HT1080 (cell line): ENCODE measurements at regions not wholly inside any gene's neighbourhood (a gene's known extent, or its start where the extent isn't known, plus 50 kb on each side); places are given as distances from the start of the nearest gene placed in this dataset.
"Not testable (repeated sequence)": the region's sequence is repeated elsewhere in the genome, so short reads cannot be mapped to it uniquely, and the experiment has no call there.

Source experiments
- DNase-seq: peaks from one replicate; pipeline ENCODE4 v3.0.0-alpha.2; 2015; ENCODE audit warnings: low read depth

DNA sequence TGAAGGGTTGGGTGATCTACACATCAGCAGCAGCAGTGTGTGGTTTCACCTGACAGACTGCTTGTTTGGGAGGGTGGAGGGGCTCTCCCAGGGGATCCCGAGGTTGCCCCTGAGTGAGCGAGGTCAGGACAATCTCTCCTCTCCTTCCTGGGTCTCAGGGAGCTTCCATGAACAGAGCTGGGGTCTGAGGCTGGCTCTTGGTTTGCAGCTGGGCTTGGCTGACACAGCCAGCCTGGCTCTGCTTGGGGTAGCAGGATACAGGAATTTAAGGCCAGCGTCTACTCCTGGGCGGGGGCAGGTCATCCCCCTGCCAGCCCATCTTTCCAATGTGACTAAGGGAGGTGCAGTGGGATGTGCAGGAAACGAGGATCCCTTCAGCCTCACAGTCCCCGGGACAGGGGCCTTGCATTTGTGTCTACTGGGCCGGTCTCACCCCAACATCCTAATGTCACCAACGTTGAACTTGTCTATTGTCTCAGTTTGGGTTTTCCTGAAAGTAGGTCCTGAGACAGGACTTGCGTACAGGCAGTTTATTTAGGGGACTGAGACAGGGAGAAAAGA lies 262.6 kb upstream of the HDAC4 start:
- DNase-seq: no peak

DNA sequence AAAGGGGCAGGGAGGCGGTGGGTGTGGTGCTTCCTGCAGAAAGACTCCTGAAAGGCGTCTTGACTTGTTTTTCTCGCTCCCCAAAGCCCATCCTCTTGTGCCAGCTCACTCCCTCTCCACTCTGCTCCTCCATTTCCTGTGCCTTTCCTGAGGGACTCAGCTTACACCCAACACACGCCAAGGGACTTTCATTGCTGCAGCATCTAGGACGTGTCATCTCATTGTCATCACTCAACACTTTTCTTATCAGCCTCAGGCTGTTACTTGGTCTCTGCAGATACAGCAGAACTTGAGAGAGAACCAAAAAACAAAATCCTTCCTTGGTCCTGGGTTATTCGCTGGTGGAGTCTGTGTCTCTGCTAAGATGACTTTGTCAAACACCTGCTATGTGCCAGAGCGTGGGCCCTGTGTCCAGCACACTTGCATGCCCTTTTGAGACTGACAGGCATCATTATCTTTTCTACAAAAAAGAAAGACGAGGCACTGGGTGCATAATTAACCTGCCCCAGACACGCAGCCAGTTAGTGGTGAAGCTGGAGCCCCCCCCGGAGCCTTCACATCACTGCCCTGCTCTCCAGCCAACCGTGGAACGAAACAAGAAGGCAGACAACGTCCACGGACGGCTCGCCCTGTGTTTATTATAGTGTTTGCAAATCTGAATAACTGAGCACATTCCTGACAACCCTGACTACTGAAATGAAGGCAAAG lies 261.7 kb upstream of the HDAC4 start:
- DNase-seq: no peak

DNA sequence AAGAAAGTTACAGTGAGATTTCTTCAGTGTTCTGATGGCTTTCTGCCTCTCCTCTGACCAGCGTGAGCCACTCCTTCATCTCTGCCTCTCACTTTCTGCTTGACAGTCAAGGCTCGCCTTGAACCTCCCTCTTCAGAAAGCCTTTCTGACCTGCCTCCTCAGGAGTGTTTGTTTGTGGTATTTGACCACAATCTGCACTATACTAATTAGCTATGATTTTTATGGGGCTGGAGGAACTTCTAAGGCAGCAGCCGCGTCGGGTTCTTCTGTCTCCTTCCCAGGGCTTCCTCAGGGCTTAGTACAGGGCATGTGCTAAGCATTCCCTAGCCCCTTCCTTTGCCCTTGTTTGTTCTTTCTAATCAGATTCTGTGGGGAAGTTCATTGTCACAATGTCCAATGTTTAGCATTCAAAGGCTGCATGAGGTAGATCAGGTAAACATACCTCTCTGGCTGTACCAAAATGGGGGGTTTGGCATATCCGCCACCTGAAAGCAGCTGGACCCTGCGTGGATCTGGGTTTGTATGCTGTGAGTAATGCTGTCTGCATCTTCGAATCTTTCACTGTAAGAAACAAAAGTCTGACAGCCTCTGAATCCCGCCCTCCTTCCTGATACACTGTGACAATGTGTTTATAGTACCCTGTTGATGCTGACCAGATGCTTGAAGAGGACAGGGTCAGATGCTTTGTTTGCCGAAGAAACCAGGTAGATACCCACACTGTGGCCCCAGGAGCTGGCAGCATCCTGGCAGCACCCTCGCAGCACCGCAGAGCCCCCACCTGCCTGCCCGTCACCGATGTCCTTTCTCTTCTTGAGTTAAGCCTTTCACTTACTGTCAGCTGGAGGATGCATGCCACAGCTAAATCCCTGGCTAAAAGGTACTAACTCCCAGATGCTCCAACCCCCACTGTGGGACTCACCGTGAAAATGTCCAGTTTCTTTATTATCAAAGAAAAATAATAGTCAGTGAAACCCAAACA lies 260.8 kb upstream of the HDAC4 start:
- no peak for DNase-seq

DNA sequence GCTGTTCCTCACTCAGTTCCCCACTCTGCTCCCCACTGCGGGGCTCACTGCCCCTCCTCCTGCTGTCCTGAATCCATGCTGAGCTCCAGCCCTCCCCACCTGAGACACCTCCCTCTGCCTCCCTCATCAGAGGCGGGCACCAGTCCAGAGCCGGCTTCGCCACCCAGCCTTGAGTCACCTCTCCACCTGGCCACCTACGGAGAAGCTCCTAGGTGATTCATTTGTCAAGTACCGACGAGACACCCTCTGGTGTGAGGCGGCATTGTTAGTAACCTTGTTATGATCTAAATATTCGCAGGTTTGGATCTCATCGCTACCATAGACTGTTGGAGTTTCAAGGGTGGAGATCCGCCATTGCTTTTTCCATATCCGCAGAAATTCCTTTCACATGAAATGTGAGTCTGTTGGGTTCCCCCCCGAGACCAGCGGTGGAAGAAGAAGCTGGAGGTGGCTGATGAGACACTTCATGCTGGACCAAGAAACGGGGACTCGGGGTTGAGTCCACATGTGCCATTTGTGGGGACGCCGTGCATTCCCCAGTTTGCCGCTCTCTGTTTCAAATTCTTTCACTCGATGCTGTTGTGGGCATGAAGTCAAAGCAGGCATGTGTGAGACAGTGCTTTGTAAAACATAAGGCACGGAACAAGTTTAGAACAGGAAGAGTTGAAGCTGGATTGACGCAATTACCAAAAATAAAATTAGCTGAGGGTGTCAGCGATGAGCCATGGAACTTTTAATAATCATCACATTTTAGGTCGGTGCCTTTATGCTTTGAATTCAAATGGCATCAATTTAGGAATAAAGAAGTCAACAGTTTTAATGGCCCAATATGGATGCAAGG lies 259.8 kb upstream of the HDAC4 start:
- DNase-seq: no peak

DNA sequence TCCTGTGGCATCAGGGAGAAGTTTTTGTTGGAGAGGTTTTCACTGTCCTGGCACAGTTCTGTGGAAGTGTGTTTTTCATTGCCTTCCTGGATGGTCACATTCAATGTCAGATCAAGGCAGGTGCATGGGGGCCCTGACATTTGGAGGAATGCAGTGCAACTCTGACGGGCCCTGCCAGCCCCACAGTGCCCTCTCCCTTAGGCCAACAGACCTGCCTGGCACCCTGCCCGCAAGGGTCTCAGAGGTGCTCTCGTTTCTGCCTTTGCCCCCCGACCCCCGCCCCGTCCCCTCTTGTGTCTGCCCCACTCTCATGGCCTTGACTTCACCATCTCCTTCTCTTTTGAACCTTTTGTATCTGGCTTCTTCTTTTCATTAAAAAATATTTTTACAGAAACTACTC lies 257.2 kb upstream of the HDAC4 start:
- DNase-seq: no peak

DNA sequence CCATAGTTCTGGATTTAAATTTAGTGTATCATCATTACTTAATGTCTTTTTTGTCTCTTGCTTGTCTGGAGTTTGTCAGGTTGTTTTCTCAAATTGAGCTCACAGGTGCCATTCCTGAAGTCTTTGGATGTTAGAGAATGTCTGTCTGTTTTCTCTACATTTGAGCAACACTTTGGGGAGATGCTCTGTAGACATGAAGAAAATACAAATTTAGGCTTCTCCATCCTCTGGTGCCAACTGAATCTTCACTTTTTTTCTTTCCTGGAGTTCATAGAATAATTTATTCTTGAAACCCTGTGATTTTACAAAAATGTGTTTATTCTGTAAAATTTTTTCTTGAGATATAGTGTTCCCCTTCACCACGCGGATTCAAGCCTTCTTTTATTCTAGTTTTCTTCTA lies 256.4 kb upstream of the HDAC4 start:
- DNase-seq: no peak

DNA sequence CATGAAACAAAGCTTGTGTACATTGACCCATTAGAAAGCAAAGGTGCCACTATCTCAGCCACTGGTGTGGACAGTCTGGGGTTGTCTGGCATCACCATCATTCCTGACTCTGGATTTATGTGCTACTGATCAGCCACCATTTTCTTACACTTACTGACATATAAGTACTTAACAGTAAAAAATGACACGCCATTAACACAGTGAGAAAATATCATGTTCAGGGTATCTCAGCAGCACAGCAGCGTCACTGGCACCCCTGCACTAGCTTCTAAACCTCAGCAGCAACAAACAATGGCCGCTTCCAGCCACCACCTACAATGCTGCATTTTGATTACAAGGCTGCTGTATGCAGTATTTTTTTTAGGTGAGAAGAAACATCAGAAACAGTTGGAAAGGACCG lies 253.4 kb upstream of the HDAC4 start:
- no peak for DNase-seq

DNA sequence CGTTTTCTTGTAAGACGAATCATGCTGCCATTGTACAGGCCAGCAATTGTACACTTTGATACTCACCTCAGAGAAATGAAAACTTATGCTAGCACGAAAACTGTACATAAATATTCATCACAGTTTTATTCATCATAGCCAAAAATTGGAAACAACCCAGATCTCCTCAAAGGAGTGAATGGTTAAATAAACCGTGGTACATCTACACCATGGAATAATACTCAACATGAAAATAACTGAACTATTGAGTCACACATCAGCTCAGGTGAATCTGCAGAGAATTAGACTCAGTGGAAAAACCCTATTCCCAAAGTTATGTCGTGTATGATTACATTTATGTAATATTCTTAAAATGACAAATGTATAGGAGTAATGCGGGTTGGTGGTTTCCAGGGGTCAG lies 251.0 kb upstream of the HDAC4 start:
- no peak for DNase-seq

DNA sequence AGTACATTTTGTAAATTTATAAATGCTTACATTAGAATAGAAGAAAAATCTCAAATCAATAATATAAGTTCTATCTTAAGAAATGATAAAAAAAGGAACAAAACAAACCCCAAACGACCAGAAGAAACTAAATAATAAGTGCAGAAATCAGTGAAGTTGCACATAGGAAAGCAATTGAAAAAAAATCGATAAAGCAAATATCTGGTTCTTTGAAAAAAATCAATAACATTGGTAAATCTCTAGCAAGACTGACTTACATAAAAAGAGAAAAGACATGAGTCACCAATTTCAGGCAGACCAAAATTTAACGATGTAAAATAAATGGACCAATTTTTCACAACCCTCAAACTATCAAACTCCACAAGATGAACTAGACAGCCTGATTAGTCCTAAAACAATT lies 249.9 kb upstream of the HDAC4 start:
- no peak for DNase-seq

DNA sequence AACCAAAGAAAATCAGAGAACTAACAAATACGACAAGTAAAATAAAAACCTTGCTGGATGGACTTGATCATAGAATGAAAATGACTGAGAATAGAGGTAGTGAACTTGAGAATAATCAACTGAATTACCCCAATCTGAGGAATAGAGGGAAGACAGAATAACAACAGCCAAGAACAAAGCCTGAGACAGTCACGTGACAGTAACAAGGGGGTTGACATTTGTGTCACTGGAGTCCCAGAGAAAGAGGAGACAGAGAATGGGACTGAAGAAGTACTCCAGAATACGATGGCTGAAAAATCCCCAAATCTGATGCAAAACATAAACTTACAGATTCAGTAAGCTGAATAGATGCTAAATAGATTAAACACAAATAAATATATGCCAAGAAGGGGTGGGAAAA lies 248.5 kb upstream of the HDAC4 start:
- no peak for DNase-seq

DNA sequence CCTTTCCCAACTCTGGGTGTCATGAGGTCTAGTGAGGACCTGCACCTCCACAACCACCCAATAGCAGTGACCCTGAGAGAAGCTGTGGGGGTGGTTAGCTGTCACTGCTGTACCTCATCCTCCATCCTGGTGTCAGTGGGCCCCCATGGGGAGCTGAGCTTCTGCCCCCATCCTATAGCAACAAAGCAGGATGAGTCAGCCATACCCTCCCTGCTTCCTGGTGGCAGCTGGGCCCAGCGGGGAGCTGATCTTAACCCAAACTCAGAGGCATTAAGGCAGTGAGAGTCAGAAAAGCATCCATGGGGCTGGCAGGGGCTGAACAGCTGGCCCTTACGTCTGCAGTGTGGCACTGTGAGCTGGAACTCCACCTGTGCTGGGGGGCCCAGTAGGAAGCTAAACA lies 247.8 kb upstream of the HDAC4 start:
- DNase-seq: no peak

DNA sequence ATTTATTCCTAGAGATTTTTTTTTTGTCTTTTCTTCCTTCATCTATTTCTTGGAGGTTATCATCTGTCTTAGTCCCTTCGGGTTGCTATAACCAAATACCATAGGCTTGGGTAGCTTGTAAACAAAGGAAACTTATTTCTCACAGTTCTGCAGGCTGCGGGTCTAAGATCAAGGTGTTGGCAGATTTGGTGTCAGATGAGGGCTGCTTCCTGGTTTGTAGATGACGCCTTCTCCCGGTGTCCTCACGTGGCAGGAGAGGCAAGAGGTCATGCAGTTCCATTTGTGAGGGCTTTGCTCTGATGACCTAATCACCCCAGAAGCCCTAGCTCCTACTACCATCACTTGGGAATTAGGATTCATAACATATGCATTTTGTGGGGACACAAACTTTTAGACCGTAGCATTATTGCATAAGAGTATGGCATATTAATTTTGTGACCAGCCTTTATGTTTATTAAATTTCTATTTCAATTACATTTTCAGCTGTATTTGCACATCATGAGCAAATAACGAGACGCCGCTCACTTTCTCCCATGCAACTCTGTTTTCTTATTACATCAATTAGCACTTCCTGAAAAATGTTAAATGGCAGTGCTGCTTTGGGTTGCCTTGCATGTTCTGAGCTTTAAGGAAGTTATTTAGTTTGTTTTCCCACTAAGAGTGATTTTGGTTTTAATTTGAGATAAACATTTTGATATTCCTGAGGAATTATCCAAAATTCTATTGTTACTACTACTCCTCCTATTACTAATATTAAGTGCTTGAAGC lies 246.4 kb upstream of the HDAC4 start:
- no peak for DNase-seq

DNA sequence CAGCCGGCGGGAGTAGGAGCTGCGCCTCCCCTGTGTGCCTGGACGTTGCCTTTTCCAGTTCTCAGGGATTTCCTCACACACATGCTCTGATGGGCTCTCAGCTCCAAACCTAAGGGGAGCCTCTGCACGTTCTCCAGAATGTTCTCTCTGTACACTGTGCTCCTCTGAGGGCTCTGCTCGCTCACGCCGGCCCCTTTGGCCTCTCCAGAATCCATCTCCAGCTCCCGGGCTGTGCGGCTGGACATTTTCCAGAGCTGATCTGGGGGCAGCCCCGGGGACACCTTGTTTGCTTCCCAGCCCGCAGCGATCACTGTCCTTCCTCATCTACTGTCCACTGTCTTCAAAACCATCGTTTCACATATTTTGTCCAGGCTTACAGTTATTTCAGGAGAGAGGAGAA lies 245.4 kb upstream of the HDAC4 start:
- no peak for DNase-seq

DNA sequence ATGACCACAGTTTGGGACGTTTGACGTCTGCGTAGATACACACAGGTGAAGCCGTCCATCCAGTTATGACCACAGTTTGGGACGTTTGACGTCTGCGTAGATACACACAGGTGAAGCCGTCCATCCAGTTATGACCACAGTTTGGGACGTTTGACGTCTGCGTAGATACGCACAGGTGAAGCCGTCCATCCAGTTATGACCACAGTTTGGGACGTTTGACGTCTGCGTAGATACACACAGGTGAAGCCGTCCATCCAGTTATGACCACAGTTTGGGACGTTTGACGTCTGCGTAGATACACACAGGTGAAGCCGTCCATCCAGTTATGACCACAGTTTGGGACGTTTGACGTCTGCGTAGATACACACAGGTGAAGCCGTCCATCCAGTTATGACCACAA lies 243.8 kb upstream of the HDAC4 start:
- DNase-seq: not testable (repeated sequence)

DNA sequence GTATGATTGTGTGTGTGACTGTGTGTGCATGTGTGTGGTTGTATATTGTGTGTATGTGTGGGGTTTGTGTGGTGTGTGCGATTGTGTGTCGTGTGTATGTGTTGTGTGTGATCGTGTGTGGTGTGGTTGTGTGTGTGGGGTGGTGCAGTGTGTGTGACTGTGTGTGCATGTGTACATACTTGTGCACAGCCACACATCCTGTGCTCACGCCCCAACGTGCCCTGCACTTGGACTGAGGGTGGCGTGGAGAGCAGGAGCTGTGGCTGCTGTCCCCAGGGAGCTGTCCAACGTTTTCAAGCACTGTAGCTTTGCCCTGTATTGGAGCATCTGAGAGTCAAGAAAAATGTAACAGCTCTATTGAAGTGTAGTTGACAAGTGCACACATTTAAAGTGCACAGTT lies 243.2 kb upstream of the HDAC4 start:
- DNase-seq: no peak

DNA sequence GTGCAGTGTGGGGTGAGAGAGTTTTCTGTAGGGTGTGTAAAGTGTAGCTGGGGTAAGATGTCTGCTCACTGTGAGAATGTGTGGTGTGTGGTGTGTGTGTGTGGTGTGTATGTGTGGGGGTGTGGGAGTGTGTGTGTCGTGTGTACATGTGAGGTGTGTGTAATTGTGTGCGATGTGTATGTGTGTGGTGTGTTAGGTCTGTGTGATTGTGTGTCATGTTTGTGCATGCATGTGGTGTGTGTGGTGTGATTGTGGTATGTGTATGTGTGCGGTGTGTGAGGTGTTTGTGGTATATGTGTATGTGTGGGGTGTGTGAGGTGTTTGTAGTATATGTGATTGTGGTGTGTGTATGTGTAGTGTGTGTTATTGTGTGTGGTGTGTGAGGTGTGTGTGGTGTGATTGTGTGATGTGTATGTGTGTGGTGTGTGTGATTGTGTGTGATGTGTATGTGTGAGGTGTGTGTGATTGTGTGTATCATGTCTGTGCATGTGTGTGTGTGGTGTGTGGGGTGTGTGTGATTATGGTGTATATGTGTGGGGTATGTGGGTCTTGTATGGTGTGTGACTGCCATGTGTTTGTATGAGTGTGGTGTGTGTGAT lies 241.7 kb upstream of the HDAC4 start:
- no peak for DNase-seq

DNA sequence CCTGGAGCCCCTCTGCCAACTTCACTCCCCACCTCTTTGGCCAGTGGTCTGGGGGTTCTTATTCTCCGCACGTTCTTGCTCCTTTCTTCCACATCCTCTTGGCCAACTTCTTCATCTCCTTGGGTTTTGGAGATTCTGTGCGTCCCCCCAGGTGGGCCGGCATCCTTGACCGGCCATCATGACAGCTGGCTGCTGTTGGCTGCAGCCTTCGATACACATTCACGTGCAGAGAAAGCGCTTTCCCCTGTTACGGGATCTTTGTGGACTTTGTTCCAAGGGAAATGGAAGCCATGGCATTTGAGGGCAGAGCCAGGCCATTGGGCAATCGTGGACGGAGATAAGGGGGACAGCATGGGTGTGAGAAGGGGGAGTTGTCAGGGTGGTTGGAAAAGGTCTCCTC lies 241.1 kb upstream of the HDAC4 start:
- not testable (repeated sequence) for DNase-seq

DNA sequence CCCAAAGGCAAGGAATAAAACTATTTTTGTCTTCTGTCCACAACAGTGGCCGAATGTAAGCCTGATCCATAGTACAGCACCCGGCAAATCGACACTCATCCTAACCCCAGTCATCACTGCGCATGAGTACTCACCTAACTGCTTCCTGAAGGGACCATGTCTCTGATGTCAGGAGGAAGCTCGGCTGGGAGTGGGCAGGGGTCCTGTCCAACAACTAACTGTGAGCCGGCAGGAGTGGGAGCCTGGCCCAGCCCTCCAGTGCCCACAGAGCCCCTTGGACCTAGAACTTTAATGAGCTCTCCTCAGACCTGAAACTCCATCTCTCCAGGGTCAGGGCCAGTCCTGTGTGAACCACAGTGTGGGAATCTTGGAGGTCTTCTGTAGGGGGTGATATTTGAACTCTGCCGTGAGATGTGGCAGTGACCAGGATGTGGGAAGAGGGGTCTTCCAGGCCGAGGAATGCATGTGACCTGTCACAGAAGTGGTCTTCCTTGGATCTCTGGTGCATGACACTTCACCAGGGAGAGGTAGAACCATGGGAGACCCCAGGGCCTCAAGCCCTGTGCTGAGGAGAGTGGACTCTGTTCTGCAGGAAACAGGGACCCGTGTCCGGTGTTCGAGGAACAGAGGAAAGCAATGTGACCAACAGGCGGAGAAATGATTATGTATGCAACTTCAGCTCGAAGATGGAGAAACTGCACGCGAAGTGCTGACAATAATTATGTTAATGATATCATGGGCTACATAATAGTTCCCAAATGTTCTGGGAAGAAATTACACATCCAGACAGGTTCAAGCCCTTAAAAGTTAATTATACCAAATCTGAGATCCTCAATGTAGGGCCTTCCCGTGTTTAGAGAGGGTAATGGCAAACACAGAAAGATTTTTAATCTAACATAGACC lies 240.1 kb upstream of the HDAC4 start:
- no peak for DNase-seq

DNA sequence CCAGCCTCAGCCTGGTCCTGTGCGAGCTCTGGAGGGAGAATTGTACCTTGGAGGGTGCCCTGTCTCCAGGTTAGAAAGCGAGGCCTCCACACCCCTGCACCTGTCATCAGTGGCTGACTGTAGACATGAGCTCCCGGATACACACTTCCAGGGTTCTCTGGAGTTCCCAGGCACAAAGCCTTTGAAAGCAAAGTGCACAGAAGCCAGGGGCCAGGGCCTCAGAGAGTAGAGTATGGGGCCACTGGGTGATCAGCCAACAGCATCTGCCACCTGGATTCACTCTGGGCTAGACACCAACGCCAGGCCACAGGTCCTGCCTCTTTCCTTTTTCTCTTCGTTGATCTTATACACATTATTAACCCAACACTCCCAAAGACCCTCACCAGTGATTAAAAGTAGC lies 239.4 kb upstream of the HDAC4 start:
- no peak for DNase-seq
